HL-60 (cell line): ENCODE measurements at regions not wholly inside any gene's neighbourhood (a gene's known extent, or its start where the extent isn't known, plus 50 kb on each side); places are given as distances from the start of the nearest gene placed in this dataset.

Experiments
- CTCF ChIP-seq: IDR thresholded peaks from one replicate; pipeline ENCODE4 v1.5.1; 2011; ENCODE audit warnings: low read length, control low read depth, inconsistent platforms; ENCODE audit not compliant: insufficient read depth
- GABPA ChIP-seq: IDR thresholded peaks from 2 replicates; pipeline ENCODE4 v1.6.1; 2012; ENCODE audit warnings: low read depth
- POLR2AphosphoS5 ChIP-seq: IDR thresholded peaks from 2 replicates; pipeline ENCODE4 v1.6.1; 2012; ENCODE audit warnings: low read depth
- REST ChIP-seq: IDR thresholded peaks from 2 replicates; pipeline ENCODE4 v1.6.1; 2012; ENCODE audit warnings: low read depth; ENCODE audit not compliant: insufficient replicate concordance
- SPI1 ChIP-seq: IDR thresholded peaks from 2 replicates; pipeline ENCODE4 v1.6.1; 2012; ENCODE audit warnings: low read depth, mild to moderate bottlenecking, borderline replicate concordance

- TF ChIP-seq CTCF = no peak
- no peak for TF ChIP-seq POLR2AphosphoS5
- TF ChIP-seq REST = no peak
- no peak for TF ChIP-seq SPI1
- no peak for TF ChIP-seq GABPA
Observed at GRCh38 chr10:35949811-35950211, 307.7 kb upstream of the FZD8 start.
